PC-9 (cell line): ENCODE measurements at regions not wholly inside any gene's neighbourhood (a gene's known extent, or its start where the extent isn't known, plus 50 kb on each side); places are given as distances from the start of the nearest gene placed in this dataset.
A peak's percentile ranks its signal among the peaks of the same experiment; 100 is the strongest.

ENCODE experiments used
- BruUV-seq: library from RNA; stranded (reverse); fragments of 400-500 nt; replicated peaks from 2 replicates; lab custom pipeline; 2021; lab: Mats Ljungman, UMichigan
- CTCF ChIA-PET: fragments of 300-600 bp; sonication (Branson Sonifier 250); formaldehyde crosslinking; loops from one replicate; lab custom pipeline; 2022; ENCODE audit warnings: antibody characterized with exemption; lab: Charles Lee
- POLR2A ChIA-PET: fragments of 300-600 bp; sonication (Branson Sonifier 250); formaldehyde crosslinking; loops from one replicate; lab custom pipeline; 2022; ENCODE audit warnings: antibody characterized with exemption; ENCODE audit not compliant: unreplicated experiment; lab: Charles Lee
- DNase-seq, 2 experiments: peaks; one replicate each; pipeline versions ENCODE4 v3.0.0 to v3.0.0-alpha.2; 2015 to 2022; ENCODE audit warnings: mixed read lengths in 1 of 2
- H2AFZ ChIP-seq: fragments of 200-600 bp; sonication (generic); 2 replicates; pipeline ENCODE4 v1.8.1; 2017; ENCODE audit warnings: antibody characterized with exemption
- H3F3A ChIP-seq: fragments of 200-600 bp; sonication (generic); 2 replicates; pipeline ENCODE4 v1.8.1; 2017; ENCODE audit warnings: antibody characterized with exemption, mild to moderate bottlenecking, low read depth; ENCODE audit not compliant: insufficient read depth
- H3K27ac ChIP-seq: fragments of 200-600 bp; sonication (generic); 2 replicates; pipeline ENCODE4 v1.6.1; 2016; ENCODE audit warnings: mixed run types
- H3K27me3 ChIP-seq: fragments of 200-600 bp; sonication (generic); 2 replicates; pipeline ENCODE4 v1.6.1; 2016; ENCODE audit warnings: low read depth, mixed run types; ENCODE audit not compliant: insufficient read depth
- H3K36me3 ChIP-seq: fragments of 200-600 bp; sonication (generic); 2 replicates; pipeline ENCODE4 v1.6.1; 2016; ENCODE audit warnings: low read depth, mixed run types
- H3K4me1 ChIP-seq: fragments of 200-600 bp; sonication (generic); replicated peaks from 2 replicates; pipeline ENCODE4 v1.6.1; 2016; ENCODE audit warnings: mixed run types; ENCODE audit not compliant: insufficient read depth
- H3K4me2 ChIP-seq: fragments of 200-600 bp; sonication (generic); 2 replicates; pipeline ENCODE4 v1.6.1; 2017; ENCODE audit warnings: mixed run types
- H3K4me3 ChIP-seq: fragments of 200-600 bp; sonication (generic); 2 replicates; pipeline ENCODE4 v1.6.1; 2016; ENCODE audit warnings: mixed run types
- H3K79me2 ChIP-seq: fragments of 200-600 bp; sonication (generic); 2 replicates; pipeline ENCODE4 v1.6.1; 2017; ENCODE audit warnings: low read depth, mixed run types
- H3K9me2 ChIP-seq: fragments of 200-600 bp; sonication (generic); 2 replicates; pipeline ENCODE4 v1.8.1; 2017; ENCODE audit warnings: mild to moderate bottlenecking; ENCODE audit not compliant: insufficient read depth
- H3K9me3 ChIP-seq: fragments of 200-600 bp; sonication (generic); 2 replicates; pipeline ENCODE4 v1.8.1; 2016; ENCODE audit warnings: low read depth; ENCODE audit not compliant: insufficient read depth
- H4K20me1 ChIP-seq: fragments of 200-600 bp; sonication (generic); 2 replicates; pipeline ENCODE4 v1.8.1; 2017; ENCODE audit not compliant: insufficient read depth
- EZH2 ChIP-seq: fragments of 200-600 bp; sonication (generic); IDR thresholded peaks from 2 replicates; pipeline ENCODE4 v1.8.0; 2017; ENCODE audit warnings: antibody characterized with exemption, low read depth
- intact Hi-C: fragments of 100-400 bp; cut with micrococcal nuclease; formaldehyde crosslinking; loops from one replicate; pipeline ENCODE4 v1.10.0; 2022; ENCODE audit not compliant: unreplicated experiment
- TF ChIP-seq, protein P1 (sequence below): fragments of 200-600 bp; sonication (generic); conservative IDR thresholded peaks from 2 replicates; pipeline ENCODE4 v1.6.1; 2017; ENCODE audit warnings: mixed run types, antibody characterized with exemption, mild to moderate bottlenecking, moderate library complexity

DNA sequence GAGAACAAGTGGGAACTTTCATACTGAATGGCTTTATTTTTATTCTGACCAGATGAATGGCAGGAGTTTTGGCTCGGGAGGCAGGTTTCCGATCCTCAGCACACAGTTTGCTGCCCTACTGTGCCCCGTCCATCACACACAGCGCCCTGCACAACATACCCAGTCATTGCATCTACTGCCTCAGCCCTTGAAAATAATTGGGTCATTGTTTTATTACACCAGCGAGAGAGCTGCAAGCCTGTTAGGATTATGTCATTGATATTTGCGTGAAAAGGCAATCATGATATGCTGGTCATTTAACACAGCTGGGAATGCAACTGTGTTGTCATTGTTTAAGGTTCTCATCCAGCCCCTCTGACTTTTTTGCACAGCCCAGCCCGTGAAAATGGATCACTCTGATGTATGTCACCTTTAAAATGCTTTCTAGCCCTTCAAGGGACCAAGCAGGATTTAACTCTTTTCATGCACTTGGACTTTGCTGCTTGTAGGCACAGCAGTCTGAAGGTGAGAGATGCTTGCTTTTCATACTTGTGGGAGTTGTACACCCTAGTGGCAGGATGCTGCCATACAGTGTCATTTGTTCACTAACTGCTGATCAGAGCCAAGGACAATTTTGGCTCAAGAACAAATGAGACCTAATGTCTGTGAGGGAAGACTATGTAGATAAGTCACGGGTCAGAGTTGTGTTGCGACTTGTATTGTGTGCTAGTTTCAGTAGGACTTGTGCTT, 62.3 kb downstream of the RTL9 start:
- Histone ChIP-seq H4K20me1 (no peaks in the 10 kb centered on the region), H3K27me3 (no peaks in the 10 kb centered on the region), H3K79me2 (no peaks in the 10 kb centered on the region), H3K9me2 (no peaks in the 10 kb centered on the region), H3K4me1 (no peaks in the 10 kb centered on the region), H3K36me3 (no peaks in the 10 kb centered on the region), H2AFZ (no peak overlapping the region), H3K4me3 (no peak overlapping the region), H3K27ac (no peak overlapping the region), H3K9me3 (no peaks in the 10 kb centered on the region), H3K4me2 (no peak overlapping the region), H3F3A (no peaks in the 10 kb centered on the region)
- DNase-seq, result peak in 1 of 2 experiments; percentile 51
- ChIA-PET CTCF (interaction anchor here (1.2 kb wide), 1 partner anchor 10 kb away, joined by 5 read pairs; no protein-coding TSS in a partner anchor), POLR2A (no interaction called here)
- intact Hi-C loops, result no loop called here
- TF ChIP-seq, protein P1, sequence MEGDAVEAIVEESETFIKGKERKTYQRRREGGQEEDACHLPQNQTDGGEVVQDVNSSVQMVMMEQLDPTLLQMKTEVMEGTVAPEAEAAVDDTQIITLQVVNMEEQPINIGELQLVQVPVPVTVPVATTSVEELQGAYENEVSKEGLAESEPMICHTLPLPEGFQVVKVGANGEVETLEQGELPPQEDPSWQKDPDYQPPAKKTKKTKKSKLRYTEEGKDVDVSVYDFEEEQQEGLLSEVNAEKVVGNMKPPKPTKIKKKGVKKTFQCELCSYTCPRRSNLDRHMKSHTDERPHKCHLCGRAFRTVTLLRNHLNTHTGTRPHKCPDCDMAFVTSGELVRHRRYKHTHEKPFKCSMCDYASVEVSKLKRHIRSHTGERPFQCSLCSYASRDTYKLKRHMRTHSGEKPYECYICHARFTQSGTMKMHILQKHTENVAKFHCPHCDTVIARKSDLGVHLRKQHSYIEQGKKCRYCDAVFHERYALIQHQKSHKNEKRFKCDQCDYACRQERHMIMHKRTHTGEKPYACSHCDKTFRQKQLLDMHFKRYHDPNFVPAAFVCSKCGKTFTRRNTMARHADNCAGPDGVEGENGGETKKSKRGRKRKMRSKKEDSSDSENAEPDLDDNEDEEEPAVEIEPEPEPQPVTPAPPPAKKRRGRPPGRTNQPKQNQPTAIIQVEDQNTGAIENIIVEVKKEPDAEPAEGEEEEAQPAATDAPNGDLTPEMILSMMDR, result peak; percentile 60
- no peak for TF ChIP-seq EZH2
- no TSS peak for BruUV-seq

DNA sequence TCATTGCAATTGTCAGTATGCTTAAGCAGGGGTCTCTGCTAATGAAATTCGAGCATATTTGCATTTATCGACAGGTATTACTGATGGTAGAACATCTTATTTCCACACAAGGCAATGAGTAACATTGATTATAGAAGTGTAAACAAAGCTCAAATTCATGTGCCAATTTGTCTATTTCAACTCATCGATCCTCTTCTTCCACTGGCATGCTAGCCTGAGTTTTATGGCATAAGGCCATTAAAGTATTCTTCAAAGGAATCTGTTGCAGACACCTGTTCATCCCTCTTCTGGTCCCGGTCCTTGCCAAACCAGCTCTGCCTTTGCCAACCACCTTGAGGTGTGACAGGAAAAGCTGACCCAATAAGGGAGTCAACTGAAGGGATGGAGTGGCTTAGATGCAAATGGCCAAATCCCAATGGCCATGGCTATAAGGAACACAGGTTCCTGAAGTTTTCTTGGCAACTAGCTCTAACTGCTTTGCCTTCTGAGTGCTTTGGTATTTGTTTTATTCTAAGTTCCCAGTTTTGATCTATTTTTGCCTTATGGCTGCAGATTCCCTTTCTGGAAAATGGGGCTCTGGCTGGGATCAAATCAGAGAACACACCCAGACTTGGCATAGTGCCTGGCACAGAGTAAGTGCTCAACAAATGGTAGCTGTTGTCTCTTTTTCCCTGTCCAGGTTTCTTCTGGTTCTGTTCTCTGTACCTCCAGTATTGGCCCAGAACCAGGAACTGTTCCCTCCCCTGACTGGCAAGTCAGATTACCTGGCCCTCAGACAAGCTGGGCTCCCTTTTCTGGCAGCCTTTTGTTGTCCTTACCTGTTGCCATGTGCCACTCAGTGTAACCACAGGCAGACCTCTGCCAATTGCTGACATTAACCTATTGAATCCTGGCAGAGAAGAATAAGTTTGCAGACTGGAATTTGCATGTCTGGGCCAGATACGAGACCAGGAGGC, 63.1 kb downstream of the RTL9 start:
- DNase-seq, result no peak
- Histone ChIP-seq H3K27ac (no peak overlapping the region), H3K27me3 (no peaks in the 10 kb centered on the region), H2AFZ (no peak overlapping the region), H3K4me1 (no peaks in the 10 kb centered on the region), H3K36me3 (no peaks in the 10 kb centered on the region), H3K4me2 (no peak overlapping the region), H3K9me2 (no peaks in the 10 kb centered on the region), H3K4me3 (no peak overlapping the region), H4K20me1 (no peaks in the 10 kb centered on the region), H3K9me3 (no peaks in the 10 kb centered on the region), H3F3A (no peaks in the 10 kb centered on the region), H3K79me2 (no peaks in the 10 kb centered on the region)
- POLR2A ChIA-PET, result no interaction called here
- no TSS peak for BruUV-seq
- TF ChIP-seq EZH2, result no peak
- TF ChIP-seq, protein P1, result no peak; the same call in 1 of the 2 replicates
- CTCF ChIA-PET, result no interaction called here
- intact Hi-C loops, result no loop called here

DNA sequence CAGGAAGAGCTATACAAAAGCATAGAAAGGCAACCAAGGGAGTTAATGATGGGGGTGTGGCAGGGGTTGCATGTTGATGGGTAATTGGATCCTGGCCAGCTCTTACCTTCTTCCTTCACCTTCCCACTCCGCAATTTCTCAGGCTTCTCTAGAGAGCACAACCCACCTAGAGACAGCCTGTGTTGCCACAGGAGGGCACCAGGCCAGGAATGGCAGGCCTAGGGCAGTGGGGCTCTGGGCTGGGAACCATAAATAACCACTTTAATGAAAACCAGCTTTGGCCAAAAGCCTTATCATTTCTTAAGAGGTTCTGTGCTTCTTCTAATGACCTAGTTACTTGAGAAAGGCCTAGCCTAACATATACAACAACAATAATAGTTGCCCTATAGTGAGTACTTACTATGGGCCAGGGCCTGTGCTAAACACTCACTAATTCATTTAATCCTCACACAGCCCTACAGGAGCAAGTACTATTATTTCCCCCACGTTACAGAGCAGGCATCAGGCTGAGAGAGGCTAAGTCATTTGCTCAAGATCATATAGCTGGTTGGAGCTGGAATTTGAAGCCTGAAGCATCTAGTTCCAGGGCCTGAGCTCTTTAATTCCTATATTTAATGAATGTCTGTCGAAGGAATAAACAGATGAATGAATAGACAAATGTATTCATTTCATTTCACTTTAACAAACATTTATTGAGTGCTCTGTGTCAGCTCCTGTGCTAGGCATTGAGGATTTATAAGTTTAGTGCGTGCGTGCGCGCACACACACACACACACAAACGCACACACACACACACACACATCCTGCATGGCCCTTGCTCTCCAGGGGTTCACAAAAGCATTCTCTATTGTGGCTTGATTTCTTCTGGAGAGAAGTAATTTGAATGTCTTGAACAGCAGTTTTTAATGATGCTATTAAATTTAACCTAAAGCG, 66.8 kb downstream of the RTL9 start:
- ChIA-PET POLR2A (interaction anchor here (0.5 to 0.6 kb wide), 2 partner anchors 205 to 546 kb away, joined by 3 to 4 read pairs; no protein-coding TSS in a partner anchor), CTCF (no interaction called here)
- Histone ChIP-seq H3K27me3 (no peaks in the 10 kb centered on the region), H3K9me3 (no peaks in the 10 kb centered on the region), H2AFZ (no peak overlapping the region), H3K4me3 (no peak overlapping the region), H3K79me2 (no peaks in the 10 kb centered on the region), H4K20me1 (no peaks in the 10 kb centered on the region), H3K4me1 (no peaks in the 10 kb centered on the region), H3K9me2 (no peaks in the 10 kb centered on the region), H3K4me2 (no peak overlapping the region), H3K27ac (no peak overlapping the region), H3F3A (no peaks in the 10 kb centered on the region; the same call in 1 of the 2 replicates), H3K36me3 (no peaks in the 10 kb centered on the region)
- DNase-seq, result no peak
- intact Hi-C loops, result no loop called here
- no TSS peak for BruUV-seq
- TF ChIP-seq EZH2, result no peak
- TF ChIP-seq, protein P1, result no peak
